ENCODE measurements at regions not wholly inside any gene's neighbourhood (a gene's known extent, or its start where the extent isn't known, plus 50 kb on each side); places are given as distances from the start of the nearest gene placed in this dataset.

GRCh38 chr7:112615701-112616100, 134.9 kb downstream of the LSMEM1 start:
- no peak overlapping the region for H3K4me3 ChIP-seq
- TF ChIP-seq POLR2A (IDR thresholded peaks at IDR 0.05): no peak
- no peak for TF ChIP-seq POLR2AphosphoS5 (IDR thresholded peaks at IDR 0.05)
- TF ChIP-seq CTCF (IDR thresholded peaks at IDR 0.05): no peak
- H3K9me3 ChIP-seq: no peaks in the 10 kb centered on the region
- no peaks in the 10 kb centered on the region for H3K36me3 ChIP-seq
- H3K27ac ChIP-seq: no peak overlapping the region
- H3K27me3 ChIP-seq: no peaks in the 10 kb centered on the region
- no peaks in the 10 kb centered on the region for H3K4me1 ChIP-seq
- no peak for ATAC-seq
- 61 to 77% methylated on average over 2 of the region's 2 CpGs for WGBS, 2 donors (ENCODE audit: low coverage in 1 of 2)

DNA sequence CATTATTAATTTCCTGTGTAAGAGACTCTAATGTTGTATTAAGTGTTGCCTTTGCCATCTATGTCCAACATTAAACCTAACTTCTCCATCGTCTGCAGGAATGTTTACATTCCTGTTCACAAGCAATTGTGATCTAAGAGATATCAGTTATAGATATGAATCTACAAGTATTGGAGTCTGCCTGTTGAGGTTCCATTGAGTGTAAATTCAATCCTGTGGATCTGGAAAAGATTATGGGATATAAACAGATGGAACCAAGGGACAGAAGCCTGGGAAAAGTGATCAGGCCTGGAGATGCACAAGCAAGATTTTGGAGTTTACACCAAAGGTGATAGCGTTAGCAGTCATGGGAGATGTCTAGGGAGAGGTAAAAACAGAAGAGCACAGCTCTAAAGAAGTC, 135.5 kb downstream of the LSMEM1 start:
- Histone ChIP-seq H3K27ac (no peak overlapping the region), H3K9me3 (no peaks in the 10 kb centered on the region), H3K27me3 (no peaks in the 10 kb centered on the region), H3K4me3 (no peak overlapping the region), H3K4me1 (no peaks in the 10 kb centered on the region), H3K36me3 (no peaks in the 10 kb centered on the region)
- ATAC-seq: no peak
- TF ChIP-seq POLR2A (IDR thresholded peaks at IDR 0.05) (no peak), POLR2AphosphoS5 (IDR thresholded peaks at IDR 0.05) (no peak), CTCF (IDR thresholded peaks at IDR 0.05) (no peak)
- WGBS, 2 donors (ENCODE audit: low coverage in 1 of 2): 66 to 83% methylated on average over 2 of the region's 2 CpGs

- TF ChIP-seq POLR2A (IDR thresholded peaks at IDR 0.05) (no peak), EP300 (IDR thresholded peaks at IDR 0.05) (no peak), POLR2AphosphoS5 (IDR thresholded peaks at IDR 0.05) (no peak), CTCF (IDR thresholded peaks at IDR 0.05) (no peak)
- ATAC-seq: no peak
- no peak overlapping the region for H3K4me3 ChIP-seq
- H3K27me3 ChIP-seq: no peaks in the 10 kb centered on the region
- H3K36me3 ChIP-seq: no peaks in the 10 kb centered on the region
- H3K9me3 ChIP-seq: no peaks in the 10 kb centered on the region
- H3K4me1 ChIP-seq: no peaks in the 10 kb centered on the region
- H3K27ac ChIP-seq: no peak overlapping the region
Observed at GRCh38 chr7:112619343-112619742, 138.6 kb downstream of the LSMEM1 start.

DNA sequence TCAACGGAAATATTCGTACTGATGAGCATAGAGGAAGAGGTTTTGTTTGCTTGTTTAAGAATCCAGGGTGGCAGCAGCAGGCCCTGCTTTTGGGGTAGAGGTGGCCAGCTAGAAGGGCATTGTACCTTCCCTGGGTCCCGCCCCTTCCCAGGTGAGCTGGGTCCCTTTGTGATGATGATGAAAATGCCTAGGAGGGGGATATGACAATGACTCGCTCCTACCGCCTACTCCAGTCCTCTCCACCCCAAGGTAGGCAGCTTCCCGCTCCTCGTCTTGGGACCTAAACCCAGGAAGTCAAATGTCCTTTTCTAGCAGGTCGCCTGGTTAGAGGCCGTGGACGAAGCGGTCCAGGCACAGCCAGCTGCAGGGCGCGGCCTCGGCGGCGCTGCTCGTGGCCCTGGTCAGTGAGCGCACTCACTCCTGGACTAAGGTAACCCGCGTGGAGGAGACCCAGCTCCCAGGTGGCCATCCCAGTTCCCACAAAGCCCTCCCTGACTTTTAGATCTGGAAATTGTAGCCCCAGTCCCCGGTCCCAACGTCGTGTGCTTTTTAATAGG, 141.4 kb downstream of the LSMEM1 start:
- no peak for ATAC-seq
- no peaks in the 10 kb centered on the region for H3K36me3 ChIP-seq
- TF ChIP-seq POLR2A (IDR thresholded peaks at IDR 0.05): no peak
- TF ChIP-seq POLR2AphosphoS5 (IDR thresholded peaks at IDR 0.05): no peak
- TF ChIP-seq CTCF (IDR thresholded peaks at IDR 0.05): no peak
- TF ChIP-seq EP300 (IDR thresholded peaks at IDR 0.05): no peak
- no peak overlapping the region for H3K27ac ChIP-seq
- H3K9me3 ChIP-seq: no peaks in the 10 kb centered on the region
- WGBS, 2 donors (ENCODE audit: low coverage in 1 of 2): 68 to 97% methylated on average over 7 to 12 of the region's 23 CpGs
- no peak overlapping the region for H3K4me3 ChIP-seq
- no peaks in the 10 kb centered on the region for H3K27me3 ChIP-seq
- H3K4me1 ChIP-seq: no peaks in the 10 kb centered on the region

GRCh38 chr7:112624416-112624815, 143.6 kb downstream of the LSMEM1 start:
- 65 to 71% methylated on average over 4 of the region's 4 CpGs for WGBS, 2 donors (ENCODE audit: low coverage in 1 of 2)
- TF ChIP-seq EP300 (IDR thresholded peaks at IDR 0.05): no peak
- no peak for TF ChIP-seq CTCF (IDR thresholded peaks at IDR 0.05)
- TF ChIP-seq POLR2AphosphoS5 (IDR thresholded peaks at IDR 0.05): no peak
- no peak for TF ChIP-seq POLR2A (IDR thresholded peaks at IDR 0.05)

More at GRCh38 chr7:112624416-112624815, 143.6 kb downstream of the LSMEM1 start:
- no peaks in the 10 kb centered on the region for H3K27me3 ChIP-seq
- H3K4me1 ChIP-seq: no peaks in the 10 kb centered on the region
- no peaks in the 10 kb centered on the region for H3K9me3 ChIP-seq
- no peak for ATAC-seq
- no peak overlapping the region for H3K27ac ChIP-seq
- H3K4me3 ChIP-seq: no peak overlapping the region
- H3K36me3 ChIP-seq: no peaks in the 10 kb centered on the region
